GM21529 (cell line): ENCODE measurements at regions not wholly inside any gene's neighbourhood (a gene's known extent, or its start where the extent isn't known, plus 50 kb on each side); places are given as distances from the start of the nearest gene placed in this dataset.
"Not testable (repeated sequence)": the region's sequence is repeated elsewhere in the genome, so short reads cannot be mapped to it uniquely, and the experiment has no call there.

Experiments used
- ATAC-seq: cut with Tn5 transposase; IDR thresholded peaks from one replicate; pipeline ENCODE4 v1.9.1; 2021; ENCODE audit not compliant: unreplicated experiment

DNA sequence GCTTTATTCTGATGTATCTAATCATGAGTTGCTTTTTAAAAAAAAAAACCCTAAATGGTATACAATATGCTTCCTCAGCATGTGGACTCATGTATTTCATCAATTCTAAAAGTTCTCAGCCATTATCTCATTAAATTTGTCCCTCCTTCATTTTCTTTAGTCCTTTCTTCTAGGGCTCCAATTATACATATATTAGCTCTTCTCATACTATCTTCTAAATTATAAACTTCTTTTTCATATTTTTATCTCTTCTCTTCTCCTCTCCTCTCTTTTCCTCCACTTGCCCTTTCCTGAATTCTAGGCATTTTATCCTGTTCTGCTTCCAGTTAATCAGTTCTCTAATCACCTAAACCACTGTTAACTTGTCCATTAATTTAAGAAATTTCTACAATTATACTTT, 55.0 kb upstream of the IL33 start:
- no peak for ATAC-seq

DNA sequence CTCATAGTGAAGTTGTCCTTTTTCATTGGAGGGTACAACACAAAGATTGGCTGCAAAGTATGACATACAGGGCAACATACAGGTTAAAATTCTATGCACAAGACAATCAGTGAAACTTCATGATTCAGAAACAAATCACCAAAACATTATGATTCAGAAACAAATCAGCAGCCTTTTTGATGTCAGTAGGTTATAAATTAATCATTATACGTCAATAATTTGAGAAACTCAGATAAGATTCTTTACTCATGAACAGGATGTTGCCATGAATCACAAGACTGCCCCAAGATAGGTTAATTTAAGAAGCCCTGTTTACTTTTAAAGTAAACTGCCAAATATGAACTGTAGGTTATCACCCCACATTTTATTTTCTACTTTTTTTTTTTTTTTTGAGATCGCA, 62.2 kb upstream of the IL33 start:
- no peak for ATAC-seq

GRCh38 chr9:6152788-6153187, 62.8 kb upstream of the IL33 start:
- no peak for ATAC-seq

GRCh38 chr9:6150483-6150882, 65.1 kb upstream of the IL33 start:
- no peak for ATAC-seq

GRCh38 chr9:6149315-6149714, 66.3 kb upstream of the IL33 start:
- no peak for ATAC-seq

GRCh38 chr9:6147846-6148245, 67.8 kb upstream of the IL33 start:
- no peak for ATAC-seq

- no peak for ATAC-seq
These were observed 70.7 kb upstream of the IL33 start for GRCh38 chr9:6144947-6145346.

DNA sequence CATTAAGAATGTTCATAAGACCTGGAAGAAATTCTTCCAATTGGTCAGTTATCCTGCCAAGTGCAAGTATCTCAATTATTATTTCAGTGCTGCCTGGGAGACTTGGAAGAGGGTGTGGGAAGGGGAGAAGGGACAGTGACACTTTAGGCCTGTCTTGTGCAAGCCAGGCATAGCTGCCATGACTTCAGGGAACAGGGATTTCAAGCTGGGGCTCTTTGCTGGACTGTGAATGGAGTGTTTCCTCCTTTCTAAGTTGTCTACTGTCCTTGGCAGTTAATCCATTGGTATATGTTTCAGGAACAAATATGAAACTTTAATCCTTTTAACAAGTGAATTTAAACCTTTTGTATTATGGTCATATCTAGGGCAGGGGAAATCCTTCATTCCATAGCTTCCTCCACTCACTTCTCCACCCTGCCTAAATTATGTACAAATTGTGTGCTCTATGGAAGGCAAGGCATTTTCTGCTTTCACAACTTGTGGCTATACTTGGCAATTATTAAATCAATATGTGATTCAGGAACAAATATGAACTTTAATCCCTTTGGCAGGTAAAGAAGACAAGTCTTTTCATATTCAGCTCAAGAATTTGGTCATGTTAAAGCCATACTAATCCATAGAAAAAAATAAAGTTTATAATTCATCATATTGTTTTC, 72.7 kb upstream of the IL33 start:
- no peak for ATAC-seq

DNA sequence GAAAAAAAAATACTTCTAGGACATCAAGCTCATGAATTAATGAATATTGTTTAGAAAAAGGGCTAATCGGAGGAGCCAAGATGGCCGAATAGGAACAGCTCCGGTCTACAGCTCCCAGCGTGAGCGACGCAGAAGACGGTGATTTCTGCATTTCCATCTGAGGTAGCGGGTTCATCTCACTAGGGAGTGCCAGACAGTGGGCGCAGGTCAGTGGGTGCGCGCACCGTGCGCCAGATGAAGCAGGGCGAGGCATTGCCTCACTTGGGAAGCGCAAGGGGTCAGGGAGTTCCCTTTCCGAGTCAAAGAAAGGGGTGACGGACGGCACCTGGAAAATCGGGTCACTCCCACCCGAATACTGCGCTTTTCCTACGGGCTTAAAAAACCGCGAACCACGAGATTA, 79.8 kb upstream of the IL33 start:
- not testable (repeated sequence) for ATAC-seq

GRCh38 chr9:6134661-6135180, 80.9 kb upstream of the IL33 start:
- no peak for ATAC-seq

GRCh38 chr9:6133346-6134063, 82.1 kb upstream of the IL33 start:
- ATAC-seq: peak; percentile 93

DNA sequence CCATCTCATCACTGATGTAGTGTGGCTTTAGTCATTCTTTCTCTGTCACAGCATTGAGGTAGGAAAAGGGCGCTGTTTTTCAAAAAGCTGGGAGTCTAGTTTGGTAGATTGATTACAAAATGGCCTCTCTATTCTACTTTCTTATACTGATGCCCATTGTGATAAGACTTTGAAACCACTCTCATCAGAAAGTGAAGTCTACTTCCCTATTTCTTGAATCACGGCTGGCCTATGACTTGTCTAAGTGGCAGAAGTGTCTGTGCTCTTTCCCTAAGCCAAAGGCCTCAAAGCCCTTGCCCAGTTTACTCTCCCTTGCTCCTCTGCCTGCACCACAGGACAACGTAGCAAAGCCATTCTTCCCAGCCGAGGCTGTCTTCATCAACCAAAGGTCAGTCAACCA, 83.0 kb upstream of the IL33 start:
- ATAC-seq: no peak

DNA sequence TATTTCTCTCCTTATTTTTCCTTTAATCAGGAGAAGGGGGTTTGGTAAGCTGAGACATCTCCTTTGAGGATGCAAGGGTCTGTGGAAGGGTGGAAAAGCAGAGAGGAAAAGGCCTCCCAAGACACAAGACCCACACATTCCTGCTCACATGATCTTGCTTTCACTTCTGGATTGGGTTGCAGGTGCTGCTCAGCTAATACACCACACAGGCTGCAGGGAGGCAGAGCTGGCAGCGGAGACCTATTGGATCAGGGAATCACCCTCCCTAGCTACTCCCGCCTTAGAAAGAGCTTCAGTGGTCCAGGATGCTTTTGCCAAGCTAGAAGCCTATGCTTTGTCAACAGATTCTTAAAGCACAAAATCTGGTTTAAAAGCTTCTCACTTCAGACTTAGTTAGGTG, 87.6 kb upstream of the IL33 start:
- no peak for ATAC-seq

DNA sequence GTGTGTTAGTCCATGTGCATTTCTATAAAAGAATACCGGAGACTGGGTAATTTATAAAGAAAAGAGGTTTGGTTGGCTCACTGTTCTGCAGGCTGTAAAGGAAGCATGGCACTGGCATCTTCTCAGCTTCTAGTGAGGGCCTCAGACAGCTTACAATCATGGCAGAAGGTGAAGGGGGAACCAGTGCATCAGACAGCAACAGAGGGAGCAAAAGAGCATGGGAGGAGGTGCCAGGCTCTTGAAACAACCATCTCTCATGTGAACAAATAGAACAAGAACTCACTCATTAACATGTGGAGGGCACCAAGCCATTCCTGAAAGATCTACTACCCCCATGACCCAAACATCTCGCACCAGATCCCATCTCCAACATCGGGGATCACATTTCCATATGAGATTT, 89.2 kb upstream of the IL33 start:
- no peak for ATAC-seq

- ATAC-seq: no peak
These were observed 92.2 kb upstream of the IL33 start for GRCh38 chr9:6123416-6123815.

DNA sequence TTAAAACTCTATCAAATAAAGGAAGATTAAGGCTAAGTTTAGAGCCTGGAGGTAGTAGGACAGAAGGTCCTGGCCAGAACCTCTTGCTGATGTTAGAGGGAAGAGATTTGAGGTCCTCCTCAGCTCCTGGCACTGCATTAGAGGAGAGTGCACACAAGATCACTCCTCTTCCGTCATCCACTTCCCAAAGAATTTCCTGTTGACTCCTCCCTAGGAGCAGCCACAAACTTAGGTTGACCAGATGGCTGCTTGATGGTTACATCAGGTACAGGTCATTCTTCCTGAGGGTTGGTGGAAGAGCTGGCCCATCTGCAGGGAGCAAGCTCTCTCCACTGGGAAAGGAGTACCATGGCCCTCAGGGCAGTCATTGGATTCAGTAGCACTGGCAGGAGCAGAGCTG, 93.9 kb upstream of the IL33 start:
- ATAC-seq: no peak

DNA sequence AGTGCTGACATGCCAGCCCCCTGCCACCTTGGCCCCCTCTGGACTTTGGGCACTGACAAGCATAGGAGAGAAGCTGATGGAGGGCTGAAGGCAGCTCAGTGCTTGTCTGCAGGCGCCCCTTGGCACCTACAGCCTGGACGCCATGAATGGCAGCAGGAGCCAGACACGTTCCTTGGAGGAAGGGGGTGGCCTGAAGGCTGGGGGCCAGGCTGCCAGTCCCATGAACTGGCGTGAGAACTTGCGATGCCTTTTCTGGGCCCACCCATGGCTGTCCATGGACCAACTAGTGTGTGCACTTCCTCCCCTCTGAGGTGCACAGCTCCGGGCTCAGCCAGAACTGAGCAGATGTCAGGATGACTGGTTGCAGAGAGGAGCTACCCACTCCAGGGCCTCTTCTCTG, 99.0 kb upstream of the RANBP6 start:
- ATAC-seq: no peak

DNA sequence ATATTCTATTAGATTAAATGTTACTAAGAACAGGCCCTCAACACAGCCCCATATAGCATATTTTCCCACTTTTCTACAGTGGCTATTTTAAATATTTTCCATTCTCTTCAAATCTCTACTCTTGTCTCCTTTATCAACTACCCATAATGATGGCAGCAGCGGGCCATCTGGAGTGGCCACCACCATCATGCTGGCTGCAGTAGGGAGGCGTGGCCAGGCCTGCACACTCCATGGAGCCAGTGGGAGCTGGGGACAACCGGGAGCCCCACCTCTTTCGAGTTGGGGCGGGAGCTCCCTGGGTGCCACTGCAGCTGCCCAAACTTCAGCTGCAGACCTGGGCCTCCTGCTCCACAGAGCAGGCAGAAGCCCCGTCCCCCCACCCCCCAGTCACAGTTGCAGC, 98.4 kb upstream of the RANBP6 start:
- ATAC-seq: no peak

- no peak for ATAC-seq
These were observed 97.9 kb upstream of the RANBP6 start for GRCh38 chr9:6113312-6113711.

- no peak for ATAC-seq
These were observed 94.6 kb upstream of the RANBP6 start for GRCh38 chr9:6109986-6110385.

DNA sequence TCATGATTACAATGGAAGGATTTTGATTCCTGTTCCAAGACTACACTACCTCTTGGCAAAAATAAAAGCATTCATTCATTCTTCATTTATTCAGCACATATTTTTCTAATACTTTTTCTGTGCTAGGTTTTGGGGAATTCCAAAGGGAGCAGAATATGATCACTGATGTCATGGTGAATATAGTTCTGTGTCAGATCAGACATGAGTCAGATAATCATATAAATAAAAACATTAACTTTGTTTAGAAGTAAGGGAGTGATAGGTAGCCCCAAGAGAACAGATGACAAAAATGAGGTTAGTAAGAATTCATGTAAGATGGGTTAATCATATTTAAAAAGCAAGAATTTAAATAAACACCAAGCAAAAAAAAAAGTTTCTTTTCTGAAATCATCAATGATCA, 94.1 kb upstream of the RANBP6 start:
- no peak for ATAC-seq

- peak; percentile 87 for ATAC-seq
These were observed 91.4 kb upstream of the RANBP6 start for GRCh38 chr9:6106711-6107339.
